HUES48 (cell line): ENCODE measurements at regions not wholly inside any gene's neighbourhood (a gene's known extent, or its start where the extent isn't known, plus 50 kb on each side); places are given as distances from the start of the nearest gene placed in this dataset.

Source experiments
- H3K27ac ChIP-seq: one replicate; pipeline ENCODE4 v1.7.0; 2013; ENCODE audit warnings: low read depth, low read length, inconsistent platforms
- H3K27me3 ChIP-seq: 2 replicates; pipeline ENCODE4 v1.6.1; 2013; ENCODE audit warnings: mild to moderate bottlenecking, low read length; ENCODE audit not compliant: control insufficient read depth, insufficient read depth
- H3K36me3 ChIP-seq: 2 replicates; pipeline ENCODE4 v1.6.1; 2013; ENCODE audit warnings: low read length; ENCODE audit not compliant: control insufficient read depth, insufficient read depth
- H3K4me1 ChIP-seq: 2 replicates; pipeline ENCODE4 v1.6.1; 2013; ENCODE audit warnings: mild to moderate bottlenecking, low read length; ENCODE audit not compliant: control insufficient read depth, insufficient read depth
- H3K4me3 ChIP-seq: 2 replicates; pipeline ENCODE4 v1.5.1; 2013; ENCODE audit warnings: mild to moderate bottlenecking, low read depth, low read length
- H3K9ac ChIP-seq: 2 replicates; pipeline ENCODE4 v1.6.1; 2013; ENCODE audit warnings: mild to moderate bottlenecking, low read depth, low read length, moderate library complexity
- H3K9me3 ChIP-seq: 2 replicates; pipeline ENCODE4 v1.6.1; 2013; ENCODE audit warnings: low read length; ENCODE audit not compliant: control insufficient read depth, insufficient read depth

DNA sequence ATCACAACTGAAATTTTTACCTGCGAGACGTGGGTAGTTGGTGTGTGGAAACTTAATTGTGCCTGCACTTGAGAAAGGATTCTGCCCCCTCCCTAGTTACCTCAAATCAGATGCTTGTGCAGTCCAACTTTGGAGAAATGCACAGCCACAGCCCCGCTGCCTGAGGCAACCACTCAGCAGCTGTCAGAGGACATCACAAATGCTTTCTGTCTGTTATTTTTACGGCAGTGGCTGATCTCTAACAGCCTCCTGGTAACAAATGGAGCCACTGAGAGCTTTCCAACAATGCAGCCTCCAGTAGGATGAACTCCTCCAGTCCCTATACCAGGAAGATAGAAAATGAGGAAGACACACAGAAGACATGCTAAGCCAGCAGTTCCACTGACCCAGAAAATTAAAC lies 712.2 kb upstream of the GHITM start:
- Histone ChIP-seq H3K27ac (no peak overlapping the region), H3K36me3 (no peaks in the 10 kb centered on the region), H3K27me3 (no peaks in the 10 kb centered on the region), H3K4me1 (peaks cover 13% of the 10 kb centered on the region), H3K9me3 (peaks cover 21% of the 10 kb centered on the region), H3K4me3 (no peak overlapping the region), H3K9ac (no peak overlapping the region)

DNA sequence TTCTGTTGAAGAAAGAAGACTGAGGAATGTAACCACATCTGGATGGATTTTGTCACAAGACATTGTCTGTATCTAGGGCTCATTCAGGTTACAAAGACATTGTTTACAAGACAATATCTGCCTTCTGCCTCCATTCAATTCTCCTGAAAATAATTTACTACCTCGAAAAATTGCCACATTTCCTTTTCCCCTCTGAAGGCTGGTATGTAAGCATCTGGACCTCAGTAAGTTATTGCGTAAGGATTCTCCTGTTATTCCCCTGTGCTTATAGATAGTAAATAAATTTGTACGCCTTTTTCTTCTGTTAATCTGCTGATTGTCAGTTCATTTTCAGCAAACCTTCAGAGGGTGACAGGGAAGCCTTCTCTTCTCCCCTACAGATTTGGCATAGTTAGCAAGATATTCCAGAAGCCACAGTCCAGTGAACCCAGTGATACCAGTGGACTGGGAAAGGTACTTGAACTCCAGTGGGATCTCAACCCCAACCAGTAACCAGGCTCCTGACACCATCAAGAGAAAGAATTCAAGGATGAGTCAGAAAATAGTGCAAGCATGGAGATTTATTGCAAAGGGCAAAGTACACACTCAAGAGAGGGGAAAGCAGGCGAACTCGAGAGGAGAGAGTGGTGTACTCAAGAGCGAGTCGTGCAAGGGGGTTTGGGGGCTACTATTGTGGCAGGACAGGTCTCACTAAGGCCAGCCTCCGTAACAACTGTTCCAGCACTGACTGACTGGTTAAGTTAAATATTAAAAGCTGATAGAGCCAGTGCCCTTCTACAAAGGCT lies 706.9 kb upstream of the GHITM start:
- peaks cover 21% of the 10 kb centered on the region for H3K9me3 ChIP-seq
- H3K36me3 ChIP-seq = no peaks in the 10 kb centered on the region
- H3K4me3 ChIP-seq = no peak overlapping the region
- no peaks in the 10 kb centered on the region for H3K27me3 ChIP-seq
- H3K4me1 ChIP-seq = peaks cover 30% of the 10 kb centered on the region
- H3K27ac ChIP-seq = no peak overlapping the region
- no peak overlapping the region for H3K9ac ChIP-seq

DNA sequence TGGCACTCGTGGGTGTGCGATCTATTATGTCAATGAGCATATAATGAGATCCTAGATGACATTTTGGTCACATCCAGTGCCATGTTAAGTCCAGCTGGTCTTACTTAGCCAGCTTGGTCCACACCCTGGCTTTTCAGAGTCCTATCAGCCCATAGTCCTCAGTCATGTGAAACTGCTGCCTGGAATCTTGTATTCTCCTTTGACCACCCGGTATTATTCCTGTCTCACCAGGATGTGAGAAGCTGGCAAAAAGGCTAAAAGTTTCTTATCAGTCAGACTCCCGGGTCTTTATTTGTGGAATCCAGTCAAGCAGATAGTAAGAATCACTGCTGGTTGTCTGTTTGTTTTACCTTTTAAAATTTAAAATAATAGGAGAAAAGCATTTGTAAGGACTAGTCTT lies 705.6 kb upstream of the GHITM start:
- Histone ChIP-seq H3K9me3 (peaks cover 14% of the 10 kb centered on the region), H3K4me3 (no peak overlapping the region), H3K4me1 (peaks cover 30% of the 10 kb centered on the region), H3K27me3 (no peaks in the 10 kb centered on the region), H3K27ac (peak overlapping the region; percentile 31), H3K36me3 (no peaks in the 10 kb centered on the region), H3K9ac (no peak overlapping the region)

DNA sequence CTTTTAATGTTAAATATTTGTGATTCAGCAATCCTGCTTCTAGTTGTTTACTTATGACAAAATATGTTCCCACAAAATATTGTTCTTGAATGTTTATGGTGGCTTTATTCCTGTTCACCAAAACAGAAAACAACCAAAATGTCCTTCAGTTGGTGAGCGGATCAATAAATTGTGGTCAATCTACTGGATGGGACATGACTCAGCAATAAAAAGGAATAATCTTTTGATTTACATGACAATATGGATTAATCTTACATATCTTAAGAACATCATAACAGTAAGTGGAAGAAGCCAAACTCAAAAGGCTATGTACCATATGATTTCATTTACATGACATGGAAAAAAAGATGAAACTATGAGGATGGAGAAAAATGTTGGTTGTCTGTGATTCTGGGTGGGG lies 691.3 kb upstream of the GHITM start:
- Histone ChIP-seq H3K9ac (no peak overlapping the region), H3K36me3 (no peaks in the 10 kb centered on the region), H3K27ac (no peak overlapping the region), H3K4me3 (no peak overlapping the region), H3K27me3 (no peaks in the 10 kb centered on the region), H3K9me3 (no peaks in the 10 kb centered on the region), H3K4me1 (no peaks in the 10 kb centered on the region)

DNA sequence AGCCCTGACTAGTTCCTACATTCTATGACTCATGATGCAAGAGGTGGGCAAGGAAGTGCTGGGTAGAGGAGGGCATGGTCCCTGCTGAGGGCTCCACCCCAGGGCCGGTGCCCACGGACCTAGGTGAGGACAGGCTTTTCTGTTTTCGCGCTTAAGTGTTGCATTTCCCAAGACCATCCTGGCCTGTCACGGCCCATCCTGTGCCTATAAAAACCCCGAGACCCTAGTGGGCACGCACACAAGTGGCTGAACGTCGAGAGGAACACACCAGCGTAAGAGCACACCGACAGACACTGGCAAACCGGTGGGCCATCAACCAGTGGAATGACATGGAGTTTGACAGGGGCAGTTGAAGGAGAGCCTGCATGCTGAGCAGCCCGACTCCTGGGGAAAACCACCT lies 680.7 kb upstream of the GHITM start:
- Histone ChIP-seq H3K27me3 (no peaks in the 10 kb centered on the region), H3K9ac (no peak overlapping the region), H3K9me3 (no peaks in the 10 kb centered on the region), H3K4me1 (no peaks in the 10 kb centered on the region), H3K36me3 (no peaks in the 10 kb centered on the region), H3K4me3 (no peak overlapping the region), H3K27ac (no peak overlapping the region)

DNA sequence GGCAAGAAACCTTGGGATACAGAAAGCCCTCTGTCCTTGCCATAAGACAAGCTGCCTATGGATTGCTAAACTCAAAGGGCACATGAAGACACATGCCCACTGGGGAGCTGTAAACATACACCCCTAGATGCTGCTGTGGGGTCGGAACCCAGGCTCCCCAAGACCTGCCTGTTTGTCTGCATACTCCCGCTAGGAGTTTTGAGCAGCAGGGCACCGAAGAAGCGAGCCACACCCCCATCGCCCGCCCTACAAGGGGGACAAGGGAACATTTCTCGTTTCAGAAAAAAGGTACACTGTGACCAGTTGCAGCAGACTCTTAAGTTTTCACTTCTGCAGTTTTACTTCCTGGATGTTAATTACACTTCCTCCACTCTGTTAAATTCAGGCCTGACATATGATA lies 680.2 kb upstream of the GHITM start:
- Histone ChIP-seq H3K4me3 (no peak overlapping the region), H3K27ac (no peak overlapping the region), H3K9me3 (no peaks in the 10 kb centered on the region)

DNA sequence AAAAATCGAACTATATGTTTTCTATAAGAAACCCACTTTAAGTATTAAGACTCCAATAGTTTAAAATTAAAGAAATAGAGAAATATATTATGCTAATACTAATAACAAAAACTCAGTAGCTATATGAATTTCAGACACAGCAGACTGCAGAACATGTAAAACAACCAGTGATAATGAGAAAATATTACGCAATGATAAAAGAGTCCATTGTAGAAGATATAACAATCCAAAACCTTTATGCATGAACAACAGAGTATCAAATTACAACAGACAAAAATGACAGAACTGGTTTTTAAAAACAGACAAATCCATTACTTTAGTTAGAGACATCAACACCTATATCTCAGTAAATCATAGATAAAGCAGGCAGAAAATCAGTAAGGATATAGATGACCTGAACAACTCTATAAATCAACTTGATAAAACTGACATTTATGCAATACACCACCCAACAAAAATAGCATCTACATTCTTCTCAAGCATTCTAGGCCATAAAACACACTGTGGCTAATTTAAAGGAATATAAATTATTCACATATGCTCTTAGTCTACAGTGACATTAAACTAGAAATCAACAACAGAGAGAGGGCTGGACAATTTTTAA lies 669.5 kb upstream of the GHITM start:
- no peaks in the 10 kb centered on the region for H3K27me3 ChIP-seq
- H3K9ac ChIP-seq = no peak overlapping the region
- no peak overlapping the region for H3K27ac ChIP-seq
- no peak overlapping the region for H3K4me3 ChIP-seq
- H3K36me3 ChIP-seq = no peaks in the 10 kb centered on the region
- H3K9me3 ChIP-seq = no peaks in the 10 kb centered on the region
- H3K4me1 ChIP-seq = peaks cover 2% of the 10 kb centered on the region

More for the DNA sequence above, 680.2 kb upstream of the GHITM start:
- Histone ChIP-seq H3K9ac (no peak overlapping the region), H3K27me3 (no peaks in the 10 kb centered on the region), H3K4me1 (no peaks in the 10 kb centered on the region), H3K36me3 (no peaks in the 10 kb centered on the region)

DNA sequence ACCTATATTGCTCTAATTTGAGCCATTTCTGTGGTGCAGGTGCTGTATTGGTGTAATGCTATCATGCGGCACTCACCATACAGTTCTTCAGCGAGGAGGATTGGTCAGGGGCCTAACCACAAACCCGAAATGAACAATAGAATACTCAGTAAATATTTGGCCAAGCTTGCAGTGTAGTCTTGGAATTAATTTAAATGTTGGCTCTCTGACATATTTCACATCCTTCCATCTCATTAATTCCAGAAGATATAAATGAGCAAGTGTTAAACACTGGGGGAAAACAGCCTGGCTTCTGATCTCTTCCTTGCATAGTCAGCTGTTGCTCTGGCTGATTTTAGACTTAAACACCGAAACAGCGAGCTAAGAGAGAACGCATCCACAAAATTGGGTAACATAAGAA lies 663.1 kb upstream of the GHITM start:
- Histone ChIP-seq H3K9ac (no peak overlapping the region), H3K27ac (no peak overlapping the region), H3K9me3 (no peaks in the 10 kb centered on the region), H3K4me1 (no peaks in the 10 kb centered on the region), H3K36me3 (no peaks in the 10 kb centered on the region), H3K4me3 (no peak overlapping the region), H3K27me3 (no peaks in the 10 kb centered on the region)

DNA sequence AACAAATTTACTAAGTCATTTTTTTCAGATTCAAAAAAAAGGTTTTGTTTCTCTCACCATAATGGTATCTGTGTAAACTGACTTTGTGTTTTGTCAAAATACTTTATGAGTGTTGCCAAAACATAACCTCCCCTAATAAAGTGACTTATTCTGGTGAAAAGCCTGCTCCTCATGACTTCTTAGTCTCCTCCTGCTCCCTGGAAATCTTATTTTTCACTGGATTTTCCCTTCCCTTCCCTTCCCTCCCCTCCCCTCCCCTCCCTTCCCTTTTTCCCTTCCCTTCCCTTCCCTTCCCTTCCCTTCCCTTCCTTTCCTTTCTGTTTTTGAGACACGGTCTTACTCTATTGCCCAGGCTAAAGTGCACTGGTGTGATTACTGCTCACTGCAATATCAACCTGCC lies 650.1 kb upstream of the GHITM start:
- Histone ChIP-seq H3K9me3 (no peaks in the 10 kb centered on the region), H3K9ac (no peak overlapping the region), H3K4me3 (no peak overlapping the region), H3K27me3 (no peaks in the 10 kb centered on the region), H3K4me1 (no peaks in the 10 kb centered on the region), H3K36me3 (no peaks in the 10 kb centered on the region), H3K27ac (no peak overlapping the region)

DNA sequence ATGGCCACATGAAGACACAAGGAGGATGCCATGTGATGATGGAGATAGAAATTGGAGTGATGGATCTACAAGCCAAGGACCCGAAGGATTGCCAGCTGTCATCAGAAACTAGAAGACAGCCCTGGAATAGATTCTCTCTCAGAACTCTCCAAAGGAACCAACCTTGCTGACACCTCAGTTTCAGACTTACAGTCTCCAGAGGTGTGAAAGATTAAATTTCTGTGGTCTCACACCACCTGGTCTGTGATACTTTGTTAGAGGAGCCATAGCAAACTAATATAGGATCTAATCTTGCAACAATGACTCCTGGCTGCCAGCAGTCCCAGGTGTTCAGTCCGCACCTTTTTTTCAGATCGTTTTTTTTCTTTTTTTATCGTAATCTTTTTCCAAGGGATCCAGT lies 647.3 kb upstream of the GHITM start:
- no peaks in the 10 kb centered on the region for H3K9me3 ChIP-seq
- H3K27ac ChIP-seq = no peak overlapping the region
- H3K36me3 ChIP-seq = no peaks in the 10 kb centered on the region
- H3K4me1 ChIP-seq = no peaks in the 10 kb centered on the region
- no peaks in the 10 kb centered on the region for H3K27me3 ChIP-seq
- H3K9ac ChIP-seq = no peak overlapping the region
- H3K4me3 ChIP-seq = no peak overlapping the region

DNA sequence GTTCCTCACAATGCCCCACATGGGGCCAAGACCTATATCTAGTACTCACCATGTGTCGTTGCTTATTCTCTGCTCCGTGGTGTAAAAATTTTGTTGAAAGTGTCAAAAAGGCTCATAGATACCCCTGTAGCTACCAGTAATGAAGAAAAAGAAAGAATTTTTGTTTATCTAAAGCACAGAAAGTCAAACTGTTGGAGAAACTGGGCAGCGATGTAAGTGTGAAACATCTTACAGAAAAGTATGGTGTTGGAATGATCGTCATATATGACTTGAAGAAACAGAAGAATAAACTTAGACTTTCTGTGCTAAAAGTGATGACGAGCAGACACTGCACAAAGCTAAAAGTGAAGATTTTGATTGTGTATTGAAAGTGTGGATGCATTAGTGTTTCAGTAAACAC lies 626.6 kb upstream of the GHITM start:
- Histone ChIP-seq H3K27ac (no peak overlapping the region), H3K9me3 (no peaks in the 10 kb centered on the region), H3K36me3 (no peaks in the 10 kb centered on the region), H3K27me3 (no peaks in the 10 kb centered on the region), H3K4me3 (no peak overlapping the region), H3K4me1 (no peaks in the 10 kb centered on the region), H3K9ac (no peak overlapping the region)
